Panc1 (cell line): ENCODE measurements at regions not wholly inside any gene's neighbourhood (a gene's known extent, or its start where the extent isn't known, plus 50 kb on each side); places are given as distances from the start of the nearest gene placed in this dataset.

Experiments
- SIN3A ChIP-seq: IDR thresholded peaks from 2 replicates; pipeline ENCODE4 v1.6.1; 2012; ENCODE audit warnings: low read depth, mild to moderate bottlenecking, low read length, moderate library complexity, borderline replicate concordance; ENCODE audit not compliant: insufficient read depth
- TF ChIP-seq, protein P1 (sequence below): fragments of 450-650 bp; IDR thresholded peaks from 2 replicates; pipeline ENCODE4 v1.5.1; 2017; ENCODE audit warnings: mild to moderate bottlenecking
- TF ChIP-seq, protein P2 (sequence below), 2 experiments: IDR thresholded peaks; 2 replicates each; pipeline ENCODE4 v1.6.1; 2011 to 2012; ENCODE audit warnings: low read depth in 2 of 2, control low read depth in 1 of 2, low read length in 1 of 2, mild to moderate bottlenecking in 1 of 2, moderate library complexity in 1 of 2; ENCODE audit not compliant: insufficient read depth in 1 of 2

DNA sequence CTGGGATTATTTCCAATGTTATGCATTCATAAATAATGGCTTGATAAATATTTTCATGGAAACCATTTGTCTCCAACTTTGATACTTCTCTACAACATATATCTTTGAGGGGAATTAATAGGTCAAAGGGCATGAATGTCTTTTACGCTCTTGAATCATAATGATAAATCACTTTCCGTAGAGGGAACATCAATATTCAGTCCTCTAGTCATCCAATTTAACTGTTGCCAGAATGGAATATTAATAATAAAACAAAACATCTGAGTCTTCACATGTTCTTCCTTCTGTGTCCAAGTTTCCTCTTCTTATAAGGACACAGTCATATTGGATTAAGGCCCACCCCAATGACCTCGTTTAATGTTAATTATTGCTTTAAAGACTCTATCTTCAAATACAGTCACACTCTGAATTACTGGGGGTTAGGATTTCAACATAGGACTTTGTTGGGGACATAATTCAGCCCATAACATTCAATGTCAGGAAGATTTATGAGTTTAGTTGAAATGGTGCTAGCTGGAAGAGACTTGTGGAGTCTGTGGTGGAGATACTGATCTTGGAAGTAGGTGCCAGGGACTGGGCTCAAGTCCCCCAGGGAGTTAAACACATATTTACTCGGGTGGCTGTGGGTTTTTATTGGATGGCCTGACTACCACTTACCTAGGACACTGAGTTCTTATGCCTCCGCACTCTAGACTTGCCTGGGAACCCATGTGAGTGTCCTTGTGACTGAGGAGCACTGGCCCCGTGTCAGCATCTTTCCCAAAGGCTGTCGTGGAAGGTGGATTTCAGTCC, 85.0 kb upstream of the SEC11C start:
- TF ChIP-seq, protein P1, sequence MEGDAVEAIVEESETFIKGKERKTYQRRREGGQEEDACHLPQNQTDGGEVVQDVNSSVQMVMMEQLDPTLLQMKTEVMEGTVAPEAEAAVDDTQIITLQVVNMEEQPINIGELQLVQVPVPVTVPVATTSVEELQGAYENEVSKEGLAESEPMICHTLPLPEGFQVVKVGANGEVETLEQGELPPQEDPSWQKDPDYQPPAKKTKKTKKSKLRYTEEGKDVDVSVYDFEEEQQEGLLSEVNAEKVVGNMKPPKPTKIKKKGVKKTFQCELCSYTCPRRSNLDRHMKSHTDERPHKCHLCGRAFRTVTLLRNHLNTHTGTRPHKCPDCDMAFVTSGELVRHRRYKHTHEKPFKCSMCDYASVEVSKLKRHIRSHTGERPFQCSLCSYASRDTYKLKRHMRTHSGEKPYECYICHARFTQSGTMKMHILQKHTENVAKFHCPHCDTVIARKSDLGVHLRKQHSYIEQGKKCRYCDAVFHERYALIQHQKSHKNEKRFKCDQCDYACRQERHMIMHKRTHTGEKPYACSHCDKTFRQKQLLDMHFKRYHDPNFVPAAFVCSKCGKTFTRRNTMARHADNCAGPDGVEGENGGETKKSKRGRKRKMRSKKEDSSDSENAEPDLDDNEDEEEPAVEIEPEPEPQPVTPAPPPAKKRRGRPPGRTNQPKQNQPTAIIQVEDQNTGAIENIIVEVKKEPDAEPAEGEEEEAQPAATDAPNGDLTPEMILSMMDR = no peak
- TF ChIP-seq, protein P2, sequence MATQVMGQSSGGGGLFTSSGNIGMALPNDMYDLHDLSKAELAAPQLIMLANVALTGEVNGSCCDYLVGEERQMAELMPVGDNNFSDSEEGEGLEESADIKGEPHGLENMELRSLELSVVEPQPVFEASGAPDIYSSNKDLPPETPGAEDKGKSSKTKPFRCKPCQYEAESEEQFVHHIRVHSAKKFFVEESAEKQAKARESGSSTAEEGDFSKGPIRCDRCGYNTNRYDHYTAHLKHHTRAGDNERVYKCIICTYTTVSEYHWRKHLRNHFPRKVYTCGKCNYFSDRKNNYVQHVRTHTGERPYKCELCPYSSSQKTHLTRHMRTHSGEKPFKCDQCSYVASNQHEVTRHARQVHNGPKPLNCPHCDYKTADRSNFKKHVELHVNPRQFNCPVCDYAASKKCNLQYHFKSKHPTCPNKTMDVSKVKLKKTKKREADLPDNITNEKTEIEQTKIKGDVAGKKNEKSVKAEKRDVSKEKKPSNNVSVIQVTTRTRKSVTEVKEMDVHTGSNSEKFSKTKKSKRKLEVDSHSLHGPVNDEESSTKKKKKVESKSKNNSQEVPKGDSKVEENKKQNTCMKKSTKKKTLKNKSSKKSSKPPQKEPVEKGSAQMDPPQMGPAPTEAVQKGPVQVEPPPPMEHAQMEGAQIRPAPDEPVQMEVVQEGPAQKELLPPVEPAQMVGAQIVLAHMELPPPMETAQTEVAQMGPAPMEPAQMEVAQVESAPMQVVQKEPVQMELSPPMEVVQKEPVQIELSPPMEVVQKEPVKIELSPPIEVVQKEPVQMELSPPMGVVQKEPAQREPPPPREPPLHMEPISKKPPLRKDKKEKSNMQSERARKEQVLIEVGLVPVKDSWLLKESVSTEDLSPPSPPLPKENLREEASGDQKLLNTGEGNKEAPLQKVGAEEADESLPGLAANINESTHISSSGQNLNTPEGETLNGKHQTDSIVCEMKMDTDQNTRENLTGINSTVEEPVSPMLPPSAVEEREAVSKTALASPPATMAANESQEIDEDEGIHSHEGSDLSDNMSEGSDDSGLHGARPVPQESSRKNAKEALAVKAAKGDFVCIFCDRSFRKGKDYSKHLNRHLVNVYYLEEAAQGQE (IDR thresholded peaks at IDR 0.05; ENCODE audit: insufficient read depth in 1 of 2, low read depth in 2 of 2, low read length in 1 of 2) = no peak
- TF ChIP-seq SIN3A = no peak
